CD4-positive, alpha-beta T cell (primary cell): ENCODE measurements at regions not wholly inside any gene's neighbourhood (a gene's known extent, or its start where the extent isn't known, plus 50 kb on each side); places are given as distances from the start of the nearest gene placed in this dataset.

Experiments
- ATAC-seq: fragments of 200-7000 bp; cut with Tn5 transposase; one replicate; pipeline ENCODE4 v1.10.0; 2022; ENCODE audit warnings: mild to moderate bottlenecking; ENCODE audit not compliant: poor library complexity
- CTCF ChIA-PET: fragments of 350-600 bp; sonication (Branson Sonifier 250); formaldehyde crosslinking; loops from one replicate; lab custom pipeline; 2021; ENCODE audit warnings: antibody characterized with exemption, inconsistent platforms; lab: Charles Lee
- POLR2A ChIA-PET: fragments of 350-600 bp; sonication (Branson Sonifier 250); formaldehyde crosslinking; loops from one replicate; lab custom pipeline; 2021; ENCODE audit warnings: antibody characterized with exemption, inconsistent platforms; lab: Charles Lee
- DNase-seq, 14 experiments: peaks; one replicate each; pipeline ENCODE4 v3.0.0-alpha.2; 2013 to 2020; ENCODE audit warnings: mixed read lengths in 2 of 14
- H3K27ac ChIP-seq, 2 donors: one replicate each; pipeline versions ENCODE4 v1.5.1 to v1.7.0; 2013; ENCODE audit warnings: low read length in 2 of 2, low read depth in 1 of 2, mild to moderate bottlenecking in 1 of 2
- H3K27me3 ChIP-seq, 2 experiments: 1 replicate in 1 of 2; 2 replicates in 1 of 2; pipeline versions ENCODE4 v1.6.1 to v1.7.0; 2013; ENCODE audit warnings: low read length in 2 of 2, control low read depth in 1 of 2, mild to moderate bottlenecking in 1 of 2, moderate library complexity in 1 of 2; ENCODE audit not compliant: insufficient read depth in 2 of 2, control insufficient read depth in 1 of 2
- H3K36me3 ChIP-seq: one replicate; pipeline ENCODE4 v1.6.1; 2013; ENCODE audit warnings: low read length, control low read depth; ENCODE audit not compliant: insufficient read depth
- H3K4me1 ChIP-seq: one replicate; pipeline ENCODE4 v1.6.1; 2013; ENCODE audit warnings: low read length, control low read depth; ENCODE audit not compliant: insufficient read depth
- H3K4me3 ChIP-seq: one replicate; pipeline ENCODE4 v1.5.1; 2013; ENCODE audit warnings: mild to moderate bottlenecking, low read length, moderate library complexity
- H3K9me3 ChIP-seq, 2 experiments: 1 replicate in 1 of 2; 2 replicates in 1 of 2; pipeline versions ENCODE4 v1.6.1 to v1.7.0; 2013; ENCODE audit warnings: low read length in 2 of 2, mild to moderate bottlenecking in 2 of 2, control low read depth in 1 of 2, moderate library complexity in 1 of 2; ENCODE audit not compliant: control insufficient read depth in 1 of 2, insufficient read depth in 1 of 2
- H3K27ac Mint-ChIP-seq: one replicate; pipeline ENCODE4 v1.8.0; 2020; ENCODE audit warnings: mixed read lengths
- H3K27me3 Mint-ChIP-seq: one replicate; pipeline ENCODE4 v1.8.0; 2021; ENCODE audit warnings: mixed read lengths
- H3K36me3 Mint-ChIP-seq: one replicate; pipeline ENCODE4 v1.8.0; 2021; ENCODE audit warnings: low read depth, mixed read lengths
- H3K4me1 Mint-ChIP-seq: one replicate; pipeline ENCODE4 v1.8.0; 2021; ENCODE audit warnings: low read depth, mixed read lengths
- H3K4me3 Mint-ChIP-seq: one replicate; pipeline ENCODE4 v1.8.0; 2020; ENCODE audit warnings: mild to moderate bottlenecking, mixed read lengths
- H3K9me3 Mint-ChIP-seq: one replicate; pipeline ENCODE4 v1.8.0; 2020; ENCODE audit warnings: mixed read lengths
- intact Hi-C, 2 experiments: fragments of 100-400 bp; cut with DNase I in 1 of 2; cut with micrococcal nuclease in 1 of 2; formaldehyde crosslinking; loops; one replicate each; pipeline versions ENCODE4 v1.15.1 to v1.9.0; 2023 to 2025; cut with DNase I, micrococcal nuclease
- TF ChIP-seq, protein P1 (sequence below): fragments of 200-600 bp; IDR thresholded peaks from one replicate; pipeline ENCODE4 v1.8.0; 2022; ENCODE audit warnings: antibody characterized with exemption, mild to moderate bottlenecking

DNA sequence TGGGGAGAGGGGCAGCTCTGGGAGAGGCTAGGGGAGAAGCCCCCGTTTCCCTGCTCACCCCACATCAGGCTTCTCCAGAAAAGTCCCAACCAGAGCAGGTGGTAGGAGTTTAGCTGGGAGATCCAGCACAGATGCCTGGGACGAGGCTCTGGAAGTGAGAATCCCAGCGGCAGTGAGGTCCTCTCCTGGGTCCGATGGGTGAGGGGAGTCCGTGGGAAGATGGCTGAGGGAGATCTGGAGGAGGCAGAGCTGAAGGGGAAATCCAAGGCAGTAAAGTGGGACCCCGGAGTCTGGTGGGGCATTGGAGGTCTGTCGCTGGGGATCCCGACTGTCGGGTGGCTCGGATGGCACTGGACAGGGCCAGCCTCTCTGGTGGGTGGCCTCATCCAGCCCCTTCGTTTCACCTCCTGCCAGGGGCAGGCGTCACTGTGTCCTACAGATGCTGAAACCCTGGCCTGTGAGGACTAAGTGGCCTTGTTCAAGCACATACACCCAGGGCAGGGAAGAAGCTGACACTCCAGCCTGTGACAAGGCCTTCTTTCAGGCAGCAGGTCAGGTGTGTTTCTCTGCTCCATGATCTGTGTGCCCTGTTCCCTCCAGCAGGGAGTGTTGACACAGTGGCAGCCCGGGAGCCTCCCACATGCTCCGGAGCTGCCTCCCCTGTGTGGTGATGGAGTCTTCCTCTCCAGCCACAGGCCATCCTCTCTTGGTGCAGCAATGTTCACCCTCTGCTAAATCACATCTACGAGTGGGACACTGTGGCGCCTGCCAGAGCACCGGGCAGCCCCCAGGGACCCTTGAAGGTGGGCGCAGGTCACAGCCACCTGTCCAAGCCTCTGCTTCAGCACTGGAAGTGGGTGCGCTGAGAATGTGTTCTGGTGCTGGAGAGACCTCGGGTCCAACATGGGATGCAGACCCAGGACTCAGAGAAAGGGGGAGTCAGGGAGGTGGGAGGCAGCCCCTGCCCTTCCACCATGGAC lies 850.8 kb downstream of the BRD1 start:
- Mint-ChIP-seq H3K27me3 (peaks cover 22% of the 10 kb centered on the region), H3K27ac (no peak overlapping the region), H3K36me3 (no peaks in the 10 kb centered on the region), H3K9me3 (peaks cover 2% of the 10 kb centered on the region), H3K4me1 (no peaks in the 10 kb centered on the region), H3K4me3 (no peak overlapping the region)
- POLR2A ChIA-PET, result no interaction called here
- TF ChIP-seq, protein P1, sequence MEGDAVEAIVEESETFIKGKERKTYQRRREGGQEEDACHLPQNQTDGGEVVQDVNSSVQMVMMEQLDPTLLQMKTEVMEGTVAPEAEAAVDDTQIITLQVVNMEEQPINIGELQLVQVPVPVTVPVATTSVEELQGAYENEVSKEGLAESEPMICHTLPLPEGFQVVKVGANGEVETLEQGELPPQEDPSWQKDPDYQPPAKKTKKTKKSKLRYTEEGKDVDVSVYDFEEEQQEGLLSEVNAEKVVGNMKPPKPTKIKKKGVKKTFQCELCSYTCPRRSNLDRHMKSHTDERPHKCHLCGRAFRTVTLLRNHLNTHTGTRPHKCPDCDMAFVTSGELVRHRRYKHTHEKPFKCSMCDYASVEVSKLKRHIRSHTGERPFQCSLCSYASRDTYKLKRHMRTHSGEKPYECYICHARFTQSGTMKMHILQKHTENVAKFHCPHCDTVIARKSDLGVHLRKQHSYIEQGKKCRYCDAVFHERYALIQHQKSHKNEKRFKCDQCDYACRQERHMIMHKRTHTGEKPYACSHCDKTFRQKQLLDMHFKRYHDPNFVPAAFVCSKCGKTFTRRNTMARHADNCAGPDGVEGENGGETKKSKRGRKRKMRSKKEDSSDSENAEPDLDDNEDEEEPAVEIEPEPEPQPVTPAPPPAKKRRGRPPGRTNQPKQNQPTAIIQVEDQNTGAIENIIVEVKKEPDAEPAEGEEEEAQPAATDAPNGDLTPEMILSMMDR, result no peak
- no peaks in the 10 kb centered on the region for H3K36me3 ChIP-seq
- intact Hi-C loops, result no loop called here
- no peak for DNase-seq
- no peak overlapping the region for H3K27ac ChIP-seq
- peaks cover 4% of the 10 kb centered on the region in 2 experiments for H3K27me3 ChIP-seq
- ATAC-seq, result no peak
- H3K9me3 ChIP-seq, result peaks cover 0 to 13% of the 10 kb centered on the region in 2 experiments
- H3K4me1 ChIP-seq, result no peaks in the 10 kb centered on the region
- H3K4me3 ChIP-seq, result no peak overlapping the region
- CTCF ChIA-PET, result no interaction called here

DNA sequence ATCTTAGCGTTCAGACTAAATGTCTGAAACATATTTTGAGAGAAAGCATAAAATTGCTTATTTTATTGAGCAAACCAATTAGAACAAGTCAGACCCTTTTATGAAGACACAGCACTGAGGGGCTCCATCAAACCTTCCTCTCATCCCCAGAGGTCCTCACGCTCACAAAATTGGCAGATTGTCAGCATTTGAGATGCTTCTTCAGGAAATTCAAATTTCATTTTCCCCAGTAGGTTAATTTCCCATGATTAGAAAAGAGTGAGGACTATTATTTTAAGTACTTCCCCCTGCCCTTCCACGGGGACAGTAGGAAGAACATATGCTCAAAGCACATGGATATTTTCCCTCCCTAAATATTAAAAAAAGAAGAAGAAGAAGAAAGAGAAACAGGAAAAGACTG lies 851.8 kb downstream of the BRD1 start:
- DNase-seq (no peak), ATAC-seq (no peak)
- ChIA-PET POLR2A (no interaction called here), CTCF (no interaction called here)
- Mint-ChIP-seq H3K27ac (no peak overlapping the region), H3K27me3 (peaks cover 22% of the 10 kb centered on the region), H3K4me1 (no peaks in the 10 kb centered on the region), H3K9me3 (peaks cover 2% of the 10 kb centered on the region), H3K36me3 (no peaks in the 10 kb centered on the region), H3K4me3 (no peak overlapping the region)
- intact Hi-C loops, result no loop called here
- H3K36me3 ChIP-seq, result no peaks in the 10 kb centered on the region
- H3K4me3 ChIP-seq, result no peak overlapping the region
- H3K27me3 ChIP-seq, result peaks cover 4% of the 10 kb centered on the region in 2 experiments
- peaks cover 0 to 13% of the 10 kb centered on the region in 2 experiments for H3K9me3 ChIP-seq
- no peak overlapping the region for H3K27ac ChIP-seq
- no peaks in the 10 kb centered on the region for H3K4me1 ChIP-seq
- TF ChIP-seq, protein P1, result no peak

DNA sequence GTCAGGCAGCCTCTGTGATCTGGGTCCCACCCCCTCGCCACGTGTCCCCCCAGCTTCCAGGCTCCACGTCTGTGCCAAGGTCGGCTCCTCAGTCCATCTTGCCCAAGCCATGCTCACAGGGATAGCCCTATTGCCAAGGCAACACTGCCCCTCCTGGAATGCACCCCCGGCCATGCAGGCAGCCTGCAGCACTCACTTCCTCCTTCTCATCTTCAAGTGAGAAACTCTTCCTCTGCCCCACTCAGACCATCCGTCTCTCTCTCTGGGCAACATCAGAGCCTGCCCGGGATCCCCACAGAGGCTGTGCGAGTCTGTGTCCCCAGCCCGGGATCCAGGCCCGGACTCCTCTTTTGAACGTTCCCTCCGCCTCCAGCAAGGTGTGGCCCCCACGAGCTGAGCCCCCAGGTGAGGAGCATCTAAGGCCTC lies 852.3 kb downstream of the BRD1 start:
- TF ChIP-seq, protein P1, result no peak
- no peak for ATAC-seq
- Histone ChIP-seq H3K4me1 (no peaks in the 10 kb centered on the region), H3K27ac (no peak overlapping the region), H3K27me3 (peaks cover 4% of the 10 kb centered on the region in 2 experiments), H3K4me3 (no peak overlapping the region), H3K36me3 (no peaks in the 10 kb centered on the region), H3K9me3 (peaks cover 0 to 13% of the 10 kb centered on the region in 2 experiments)
- no peak for DNase-seq
- H3K9me3 Mint-ChIP-seq, result peaks cover 2% of the 10 kb centered on the region
- POLR2A ChIA-PET, result no interaction called here
- H3K36me3 Mint-ChIP-seq, result no peaks in the 10 kb centered on the region
- H3K27ac Mint-ChIP-seq, result no peak overlapping the region
- no peaks in the 10 kb centered on the region for H3K4me1 Mint-ChIP-seq
- H3K27me3 Mint-ChIP-seq, result peaks cover 22% of the 10 kb centered on the region
- H3K4me3 Mint-ChIP-seq, result no peak overlapping the region
- intact Hi-C loops, result no loop called here
- CTCF ChIA-PET, result no interaction called here
